ENCODE measurements at regions not wholly inside any gene's neighbourhood (a gene's known extent, or its start where the extent isn't known, plus 50 kb on each side); places are given as distances from the start of the nearest gene placed in this dataset.
"Not testable (repeated sequence)": the region's sequence is repeated elsewhere in the genome, so short reads cannot be mapped to it uniquely, and the experiment has no call there.

DNA sequence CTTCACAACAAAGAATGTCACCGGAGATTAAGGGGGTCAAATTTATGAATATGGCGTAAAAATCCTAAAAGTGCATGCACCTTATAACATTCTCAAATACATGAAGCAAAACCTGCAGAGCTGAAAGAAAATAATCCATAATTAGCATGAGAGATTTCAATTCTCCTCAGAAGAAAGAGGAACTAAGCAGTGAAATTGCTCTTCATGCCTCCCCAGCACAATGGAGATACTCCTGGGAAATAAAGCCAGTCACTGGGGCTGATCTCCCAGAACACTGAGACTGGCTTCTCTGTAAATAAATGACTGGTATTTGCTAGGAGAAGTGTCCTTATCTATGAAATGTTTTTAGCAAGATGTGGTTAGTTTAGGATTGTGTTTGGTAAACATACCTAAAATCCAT is 68.1 kb downstream of the GOLGA6L6 start:
- not testable (repeated sequence) for DNase-seq

DNA sequence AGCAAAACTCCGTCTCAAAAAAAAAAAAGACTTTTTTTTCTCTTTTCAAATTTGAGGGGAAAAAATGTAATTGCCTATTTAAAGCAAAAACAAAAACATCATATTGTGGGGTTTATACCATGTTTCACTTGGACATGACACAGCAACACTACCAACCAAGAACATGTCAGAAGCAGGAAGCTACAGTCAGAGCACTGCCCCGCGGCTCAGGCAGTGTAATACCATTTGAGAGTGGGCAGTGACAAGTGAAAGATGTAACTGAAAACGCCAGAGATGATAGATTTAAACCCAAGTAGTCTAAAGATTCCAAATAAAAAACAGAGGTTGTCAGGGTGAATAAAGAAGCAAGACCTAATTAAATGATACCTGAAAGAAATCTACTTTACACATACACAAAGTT is 68.6 kb downstream of the GOLGA6L6 start:
- DNase-seq, result not testable (repeated sequence)

DNA sequence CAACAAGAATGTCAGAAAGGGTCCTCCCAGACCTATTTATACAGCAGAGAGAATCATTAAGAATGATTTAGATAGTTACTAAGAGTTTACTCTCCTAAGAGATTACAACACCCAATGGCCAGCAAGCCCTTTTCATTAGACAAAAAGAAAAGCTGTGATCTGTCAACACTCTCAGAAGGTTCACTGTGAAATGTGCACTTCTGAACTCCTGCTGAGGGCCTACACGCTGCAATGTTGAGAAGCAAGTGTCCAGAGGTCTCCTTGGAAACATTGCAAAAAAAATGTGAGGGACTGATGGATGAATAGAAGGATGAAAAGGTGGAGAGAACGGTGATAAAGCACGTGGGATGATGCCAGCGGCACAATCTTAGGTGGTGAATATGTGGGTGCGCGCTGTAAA is 70.8 kb downstream of the GOLGA6L6 start:
- not testable (repeated sequence) for DNase-seq

DNA sequence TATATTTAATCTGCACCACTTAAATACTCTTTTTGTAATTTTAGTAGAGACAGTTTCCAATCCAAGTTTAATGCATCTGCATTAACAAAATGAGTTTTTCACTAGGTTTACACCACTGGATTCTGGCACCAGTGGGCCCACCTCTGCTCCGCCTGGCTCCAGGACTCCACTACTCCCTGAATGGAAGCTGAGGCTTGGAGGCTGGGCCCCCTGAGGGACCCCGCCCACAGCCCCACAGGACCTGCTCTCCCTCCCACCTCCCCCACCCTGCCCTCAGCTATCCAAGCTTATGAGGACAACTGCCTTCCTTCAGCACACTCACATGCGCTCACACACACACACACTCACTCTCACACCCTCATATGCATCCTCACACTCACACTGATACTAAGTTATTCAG is 100.5 kb downstream of the GOLGA6L6 start:
- not testable (repeated sequence) for DNase-seq

DNA sequence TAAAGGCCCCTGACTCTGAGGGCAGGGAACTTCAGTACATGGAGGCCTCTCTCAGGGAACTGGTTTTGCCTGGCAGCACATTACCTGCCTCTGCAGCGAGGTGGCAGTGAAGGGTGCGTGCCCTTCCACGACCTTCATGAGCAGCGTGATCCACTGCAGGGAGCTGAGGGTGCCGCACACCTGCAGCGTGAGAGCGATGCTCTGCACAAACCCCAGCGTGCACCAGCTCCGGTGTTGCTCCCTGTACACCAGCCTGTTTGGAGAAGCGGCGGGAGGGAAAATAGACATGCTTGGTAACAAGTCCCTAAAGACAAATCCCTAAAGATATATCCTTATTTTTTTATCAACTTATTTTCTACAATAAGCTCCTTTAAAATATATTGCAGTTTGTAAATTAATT is 101.2 kb downstream of the GOLGA6L6 start:
- not testable (repeated sequence) for DNase-seq

DNA sequence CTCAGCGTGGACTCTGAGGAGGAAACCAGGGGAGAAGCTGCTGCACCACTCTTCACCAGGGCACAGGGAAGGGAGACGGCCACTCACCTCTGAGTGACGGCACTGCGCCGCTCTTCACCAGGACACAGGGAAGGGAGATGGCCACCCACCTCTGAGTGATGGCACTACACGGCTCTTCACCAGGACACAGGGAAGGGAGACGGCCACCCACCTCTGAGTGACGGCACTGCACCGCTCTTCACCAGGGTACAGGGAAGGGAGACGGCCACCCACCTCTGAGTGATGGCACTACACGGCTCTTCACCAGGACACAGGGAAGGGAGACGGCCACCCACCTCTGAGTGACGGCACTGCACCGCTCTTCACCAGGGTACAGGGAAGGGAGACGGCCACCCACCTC is 102.5 kb downstream of the GOLGA6L6 start:
- not testable (repeated sequence) for DNase-seq

DNA sequence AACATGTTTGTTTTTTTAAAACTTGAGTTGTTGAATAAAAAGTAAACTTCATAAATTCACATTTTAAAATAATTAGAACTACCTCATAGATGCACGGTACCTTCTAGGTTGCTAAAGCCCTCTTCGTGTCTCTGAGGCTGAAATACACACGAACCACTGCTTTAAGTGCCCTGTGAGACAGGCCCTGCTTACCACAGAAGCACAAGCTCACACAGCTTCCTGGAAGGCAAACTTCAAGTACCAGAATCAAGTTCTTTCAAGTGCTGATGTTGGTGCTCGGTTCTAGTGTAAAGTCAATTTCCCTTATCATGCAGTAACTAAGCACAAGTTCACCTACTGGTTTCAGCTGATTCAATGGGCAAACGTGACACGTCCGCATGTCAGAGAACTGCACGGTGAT is 103.3 kb downstream of the GOLGA6L6 start:
- not testable (repeated sequence) for DNase-seq

DNA sequence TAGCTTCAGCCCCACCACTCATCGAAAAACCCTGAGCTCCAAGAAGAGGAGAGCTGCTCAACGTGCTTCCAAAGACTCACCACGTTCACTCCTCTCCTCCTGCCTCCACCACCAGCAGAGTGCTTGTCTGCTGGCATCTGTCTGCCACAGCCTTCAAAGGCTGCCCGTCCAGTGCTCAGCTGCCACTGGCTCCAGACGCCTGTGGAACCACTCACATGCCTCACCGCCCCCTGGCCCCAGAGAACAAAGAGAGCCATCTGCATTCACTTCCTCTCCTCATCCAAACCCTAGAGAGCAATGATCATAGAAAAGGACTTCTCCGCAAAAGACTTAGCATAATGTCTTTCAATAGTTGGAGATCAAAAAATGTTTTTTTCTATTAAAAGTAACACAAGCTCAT is 108.1 kb downstream of the GOLGA6L6 start:
- not testable (repeated sequence) for DNase-seq

DNA sequence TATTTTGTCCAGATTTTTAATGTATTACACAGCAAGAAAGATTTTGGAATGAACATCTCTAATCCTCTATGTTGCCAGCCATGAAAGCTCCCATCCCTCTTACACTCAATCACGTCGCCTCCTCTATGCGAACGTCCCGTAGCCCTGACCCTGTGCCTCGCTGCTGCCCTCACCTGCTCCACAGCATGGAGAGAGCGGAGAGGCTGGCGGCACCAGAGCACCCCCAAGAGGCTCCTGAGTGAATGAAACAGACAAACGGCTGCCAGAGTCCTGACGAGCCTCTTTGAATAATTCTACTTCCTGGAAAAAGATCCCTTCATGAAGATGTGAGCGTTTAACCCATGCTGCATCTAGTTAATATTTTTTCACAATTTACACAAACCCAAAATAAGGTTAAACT is 111.1 kb downstream of the GOLGA6L6 start:
- not testable (repeated sequence) for DNase-seq

DNA sequence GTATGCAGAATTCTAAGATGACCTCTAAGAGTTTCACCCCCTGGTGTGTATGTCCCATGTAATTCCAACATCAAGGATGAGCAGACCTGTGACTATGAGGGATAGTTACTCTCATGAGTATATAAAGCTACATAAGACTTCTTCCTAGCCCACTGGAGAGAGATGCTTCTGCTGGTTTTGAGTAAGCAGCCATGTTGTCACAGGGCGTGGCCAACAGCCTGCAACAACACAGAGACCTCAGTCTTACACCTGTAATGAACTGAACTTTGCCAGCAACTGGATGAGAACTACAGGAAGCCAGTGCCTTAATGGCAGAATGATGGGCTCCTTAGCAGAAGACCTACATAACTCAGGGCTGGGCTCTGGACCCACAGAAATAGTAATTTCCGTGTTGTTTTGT is 120.9 kb downstream of the GOLGA6L6 start:
- not testable (repeated sequence) for DNase-seq

DNA sequence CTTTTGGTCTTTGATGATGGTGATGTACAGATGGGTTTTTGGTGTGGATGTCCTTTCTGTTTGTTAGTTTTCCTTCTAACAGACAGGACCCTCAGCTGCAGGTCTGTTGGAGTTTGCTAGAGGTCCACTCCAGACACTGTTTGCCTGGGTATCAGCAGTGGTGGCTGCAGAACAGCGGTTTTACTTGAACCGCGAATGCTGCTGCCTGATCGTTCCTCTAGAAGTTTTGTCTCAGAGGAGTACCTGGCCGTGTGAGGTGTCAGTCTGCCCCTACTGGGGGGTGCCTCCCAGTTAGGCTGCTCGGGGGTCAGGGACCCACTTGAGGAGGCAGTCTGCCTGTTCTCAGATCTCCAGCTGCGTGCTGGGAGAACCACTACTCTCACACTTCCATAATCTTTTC is 125.0 kb downstream of the GOLGA6L6 start:
- not testable (repeated sequence) for DNase-seq

DNA sequence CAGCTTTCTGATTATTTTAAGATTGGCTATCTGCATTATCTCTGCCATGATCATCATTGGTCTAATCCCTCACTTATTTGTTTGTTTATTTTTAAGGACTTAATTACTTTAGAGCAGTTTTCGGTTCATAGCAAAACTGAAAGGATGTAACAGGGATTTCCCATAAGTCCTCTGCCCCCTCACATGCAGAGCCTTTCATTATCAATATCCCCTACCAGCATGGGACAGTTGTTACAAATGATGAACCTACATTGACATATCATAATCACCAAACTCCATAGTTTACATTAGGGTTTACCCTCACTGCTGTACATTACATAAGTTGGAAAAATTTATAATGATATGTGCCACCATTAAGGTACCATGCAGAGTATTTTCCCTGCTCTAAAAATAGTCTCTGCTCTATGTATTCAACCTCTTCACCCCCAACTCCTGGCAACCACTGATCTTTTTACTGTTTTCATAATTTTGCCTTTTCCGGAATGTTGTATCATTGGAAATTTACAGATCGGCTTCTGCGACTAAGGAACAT is 131.9 kb downstream of the GOLGA6L6 start:
- not testable (repeated sequence) for DNase-seq

DNA sequence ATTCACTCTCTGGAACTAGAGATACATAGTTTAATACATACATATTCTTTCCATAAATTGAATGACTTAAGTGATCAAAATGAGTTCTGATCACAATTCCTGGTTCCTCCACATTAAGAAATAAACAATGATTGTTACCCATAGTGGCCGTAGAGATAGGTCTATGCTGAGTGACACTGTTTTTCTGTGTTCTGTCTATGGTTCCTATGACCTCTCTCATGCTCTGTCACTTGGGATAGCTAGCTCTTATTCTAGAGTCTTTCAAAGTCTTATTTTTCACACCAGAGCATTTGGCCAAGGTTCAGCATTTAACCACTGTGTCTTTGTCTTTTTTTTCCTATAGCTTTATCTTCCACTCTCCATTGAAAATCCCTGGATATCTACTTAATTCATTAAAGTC is 132.4 kb downstream of the GOLGA6L6 start:
- no peak for DNase-seq

DNA sequence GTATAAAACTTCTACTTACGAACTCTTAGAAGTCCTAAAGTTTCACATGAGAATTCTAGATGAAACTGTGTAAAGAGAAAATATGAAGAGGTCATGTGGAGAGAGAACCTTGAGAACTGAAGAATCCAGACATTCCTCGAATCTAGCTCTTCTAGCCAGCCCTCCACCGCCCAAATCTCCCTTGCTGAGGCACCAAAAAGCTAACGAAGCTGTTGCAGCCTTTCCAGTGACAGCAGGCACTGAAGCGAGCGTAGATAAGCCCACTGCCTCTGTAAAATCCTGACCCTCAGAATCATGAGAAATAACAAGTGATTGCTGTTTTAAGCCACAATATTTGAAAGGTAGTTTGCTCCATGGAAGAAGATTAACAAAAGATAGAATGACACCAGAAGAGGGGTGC is 134.0 kb downstream of the GOLGA6L6 start:
- no peak for DNase-seq

DNA sequence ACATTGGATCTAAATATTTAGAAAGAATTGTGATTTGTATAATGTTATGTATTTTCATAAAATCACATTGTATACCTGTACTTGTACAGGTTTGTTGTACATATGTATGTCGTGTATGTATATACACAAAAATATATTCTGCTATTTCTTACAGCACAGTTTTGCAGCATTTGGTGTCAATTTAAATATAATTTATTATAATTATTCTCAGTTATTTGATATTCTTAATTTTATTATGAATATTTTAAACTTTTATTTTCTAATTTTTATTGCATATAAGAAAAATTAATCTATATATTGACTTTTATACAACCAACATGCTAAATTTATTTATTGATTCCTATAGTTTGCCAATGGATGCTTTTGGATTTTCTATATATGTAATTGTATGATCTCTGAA is 137.0 kb downstream of the GOLGA6L6 start:
- not testable (repeated sequence) for DNase-seq

DNA sequence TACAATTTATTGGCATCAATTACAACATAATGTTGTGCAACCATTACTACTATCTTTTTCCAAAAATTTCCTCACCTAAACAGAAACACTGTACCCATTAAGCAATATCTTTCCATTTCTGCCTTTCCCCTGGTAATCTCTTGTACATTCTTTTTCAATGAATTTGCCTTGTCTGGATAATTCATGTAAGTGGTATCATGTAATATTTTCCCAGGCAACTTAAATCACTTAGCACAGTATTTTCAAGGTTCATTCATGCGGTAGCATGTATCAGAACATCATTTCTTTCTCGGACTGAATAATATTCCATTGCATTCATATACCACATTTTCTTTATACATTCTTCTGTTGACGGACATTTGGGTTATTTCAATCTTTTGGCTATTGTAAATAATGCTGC is 139.0 kb downstream of the GOLGA6L6 start:
- not testable (repeated sequence) for DNase-seq

DNA sequence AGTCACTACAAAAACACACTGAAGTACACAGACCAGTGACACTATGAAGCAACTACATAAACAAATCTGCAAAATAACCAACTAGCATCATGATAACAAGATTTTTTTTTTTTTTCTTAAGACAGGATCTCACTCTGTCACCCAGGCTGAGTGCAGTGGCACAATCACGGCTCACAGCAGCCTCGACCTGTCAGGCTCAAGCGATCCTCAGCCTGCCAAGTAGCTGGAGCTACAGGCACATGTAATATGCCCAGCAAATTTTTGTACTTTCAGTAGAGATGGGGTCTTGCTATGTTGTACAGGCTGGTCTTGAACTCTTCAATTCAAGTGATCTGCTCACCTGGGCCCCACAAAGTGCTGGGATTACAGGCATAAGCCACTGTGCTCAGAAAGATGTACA is 140.5 kb downstream of the GOLGA6L6 start:
- DNase-seq, result not testable (repeated sequence)

DNA sequence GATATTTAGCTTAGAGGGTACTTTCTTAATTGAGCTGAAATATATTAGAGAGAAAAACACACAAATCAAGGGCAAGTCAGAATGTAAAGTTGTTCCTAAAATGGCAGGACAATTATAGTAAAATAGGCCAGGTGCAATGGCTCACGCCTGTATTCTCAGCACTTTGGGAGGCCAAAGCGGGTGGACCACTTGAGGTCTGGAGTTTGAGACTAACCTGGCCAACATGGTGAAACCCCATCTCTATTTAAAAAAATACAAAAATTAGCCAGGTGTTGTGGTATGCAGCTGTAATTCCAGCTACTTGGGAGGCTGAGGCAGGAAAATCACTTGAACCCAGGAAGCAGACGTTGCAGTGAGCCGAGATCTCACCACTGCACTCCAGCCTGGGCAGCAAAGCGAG is 142.9 kb downstream of the GOLGA6L6 start:
- not testable (repeated sequence) for DNase-seq

DNA sequence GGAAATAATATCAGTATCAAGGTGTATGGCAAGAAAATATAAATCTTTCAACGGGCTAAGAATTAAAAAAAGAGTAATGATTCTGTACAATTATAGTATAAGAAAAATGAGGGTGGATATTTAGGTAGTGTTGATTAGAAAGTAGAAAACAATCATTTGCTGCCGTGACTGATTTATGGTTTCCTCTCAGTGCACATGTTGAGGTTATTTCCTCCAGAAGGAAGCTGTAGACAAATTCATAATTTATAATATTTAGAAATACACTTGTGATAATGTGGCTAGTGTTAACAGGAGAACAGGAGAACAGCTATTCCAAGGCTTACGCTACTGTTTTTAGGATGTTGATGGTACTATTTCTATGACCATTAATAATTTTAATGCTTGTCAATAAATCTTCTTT is 153.4 kb downstream of the GOLGA6L6 start:
- DNase-seq, result not testable (repeated sequence)

DNA sequence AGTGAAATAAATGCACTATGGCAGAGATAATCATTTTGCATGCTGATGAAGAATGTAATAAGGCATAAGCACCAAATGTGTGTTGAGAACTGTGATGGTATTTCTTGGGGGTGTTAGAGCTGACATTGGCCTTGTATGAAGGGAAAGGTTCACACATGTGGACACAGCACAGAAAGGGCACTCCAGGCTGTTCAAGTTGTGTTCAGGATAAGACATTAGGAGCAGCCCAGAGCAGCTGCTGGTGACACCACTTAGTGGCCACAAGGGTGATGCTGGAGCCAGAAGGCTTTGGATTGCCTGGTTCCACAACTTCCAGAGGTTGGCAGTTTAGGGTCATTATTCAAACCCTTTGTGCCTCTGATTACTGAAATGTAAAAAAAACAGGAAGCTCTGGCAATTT is 155.4 kb downstream of the GOLGA6L6 start:
- no peak for DNase-seq

DNA sequence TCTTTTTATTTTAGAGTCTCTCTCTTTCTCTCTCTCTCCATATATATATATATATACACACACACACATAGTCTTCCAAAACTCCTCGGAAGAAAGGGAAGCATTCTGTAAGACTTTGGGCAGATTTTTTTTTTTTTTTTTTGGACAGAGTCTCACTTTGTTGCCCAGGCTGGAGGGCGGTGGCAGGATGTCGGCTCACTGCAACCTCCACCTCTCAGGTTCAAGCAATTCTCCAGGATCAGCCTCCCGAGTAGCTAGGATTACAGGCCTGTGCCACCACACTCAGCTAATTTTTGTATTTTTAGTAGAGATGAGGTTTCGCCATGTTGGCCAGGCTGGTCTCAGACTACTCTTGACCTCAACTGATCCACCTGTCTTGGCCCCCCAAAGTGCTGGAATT is 161.4 kb downstream of the GOLGA6L6 start:
- DNase-seq, result not testable (repeated sequence)

DNA sequence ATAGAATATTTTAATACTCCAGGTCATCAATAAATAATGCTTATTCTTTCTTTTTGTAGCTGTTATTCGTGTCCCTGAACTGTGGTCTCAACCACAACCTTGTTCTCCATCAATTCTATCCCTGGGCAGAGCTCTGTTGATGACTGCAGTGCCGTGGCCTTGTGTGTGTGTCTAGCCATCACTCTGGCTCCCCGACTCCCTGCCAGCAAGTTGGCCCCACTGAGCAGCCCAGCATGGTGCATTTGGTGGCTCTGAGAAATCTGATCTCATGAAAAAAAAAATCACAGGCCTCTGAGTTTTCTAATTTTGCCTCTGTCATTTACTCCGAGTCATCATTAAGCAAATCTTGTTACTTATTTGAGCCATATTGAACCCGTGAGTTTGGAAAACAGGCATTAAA is 164.7 kb downstream of the GOLGA6L6 start:
- DNase-seq, result no peak

DNA sequence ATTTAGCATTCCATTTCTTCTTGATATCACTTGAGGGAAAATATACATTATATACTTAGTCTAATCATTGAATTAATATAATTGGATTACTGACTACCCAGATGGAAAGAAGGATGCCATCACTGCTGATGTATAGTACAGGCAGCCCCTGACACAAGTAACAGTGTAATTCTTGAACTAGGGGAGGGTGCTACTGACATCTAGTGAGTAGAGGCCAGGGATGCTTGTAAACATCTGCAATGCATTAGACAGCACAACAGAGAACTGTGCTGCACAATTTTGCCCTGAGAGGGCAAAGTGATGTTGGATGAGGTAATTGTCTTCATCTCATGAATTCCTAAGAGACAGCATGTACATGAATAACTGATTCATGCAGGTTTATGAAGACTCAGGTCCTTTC is 169.2 kb downstream of the GOLGA6L6 start:
- DNase-seq, result not testable (repeated sequence)

DNA sequence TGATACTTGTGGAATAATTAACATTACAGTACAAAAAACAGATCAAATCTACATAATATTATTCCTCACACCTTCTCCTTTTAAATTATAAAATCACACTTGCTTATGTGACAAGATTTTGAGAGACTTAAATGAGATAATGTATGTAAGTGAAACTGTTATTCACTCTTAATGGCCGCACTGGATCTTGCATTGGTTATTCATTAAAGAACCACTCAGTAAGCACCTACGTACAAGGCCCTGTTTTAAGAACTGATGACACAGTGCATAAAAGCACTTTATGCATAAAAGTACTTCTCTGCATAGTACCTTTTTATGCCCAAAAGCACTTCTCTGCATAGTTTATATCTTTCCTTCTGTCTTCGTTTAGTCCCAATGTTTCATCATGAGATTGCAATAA is 172.1 kb downstream of the GOLGA6L6 start:
- DNase-seq, result no peak

DNA sequence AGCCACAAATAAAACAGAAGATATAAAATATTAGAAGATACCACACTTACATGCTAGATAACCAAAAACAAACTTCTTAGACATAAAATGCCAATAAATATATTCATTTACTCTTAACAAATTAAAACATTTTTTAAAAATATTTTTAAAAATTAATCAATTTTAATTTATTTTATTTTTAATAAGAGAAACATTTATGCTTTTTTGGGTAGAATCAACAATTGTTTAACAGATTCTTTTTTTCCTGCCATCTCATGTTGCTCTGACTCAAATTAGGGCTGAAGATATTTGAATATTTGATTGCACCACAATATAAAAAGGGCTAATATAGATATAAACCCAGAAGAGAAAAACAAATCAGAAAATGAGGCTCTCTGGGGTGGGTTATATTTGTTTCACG is 172.6 kb downstream of the GOLGA6L6 start:
- DNase-seq, result no peak

DNA sequence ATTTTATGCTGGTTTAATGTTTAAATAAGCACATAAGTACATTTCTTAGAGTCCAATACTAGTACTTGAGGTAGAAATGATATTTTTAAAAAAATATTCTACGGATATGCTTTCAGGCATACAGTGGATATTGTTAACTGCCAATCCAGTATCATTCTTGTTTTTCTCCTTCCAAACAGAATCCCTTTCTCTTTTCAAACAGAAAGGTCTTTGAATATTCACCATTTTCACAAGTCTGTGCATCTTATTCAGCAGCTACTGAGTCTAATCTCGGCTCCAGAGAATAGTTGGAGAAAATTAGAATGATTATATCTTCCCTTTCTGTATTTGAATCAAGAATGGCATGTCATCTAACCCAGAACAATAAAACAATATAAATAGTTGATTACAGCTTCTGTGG is 174.5 kb downstream of the GOLGA6L6 start:
- no peak for DNase-seq

All from left hindlimb (tissue), 1 donor.